ENCODE measurements at regions not wholly inside any gene's neighbourhood (a gene's known extent, or its start where the extent isn't known, plus 50 kb on each side); places are given as distances from the start of the nearest gene placed in this dataset.
A peak's percentile ranks its signal among the peaks of the same experiment; 100 is the strongest.

DNA sequence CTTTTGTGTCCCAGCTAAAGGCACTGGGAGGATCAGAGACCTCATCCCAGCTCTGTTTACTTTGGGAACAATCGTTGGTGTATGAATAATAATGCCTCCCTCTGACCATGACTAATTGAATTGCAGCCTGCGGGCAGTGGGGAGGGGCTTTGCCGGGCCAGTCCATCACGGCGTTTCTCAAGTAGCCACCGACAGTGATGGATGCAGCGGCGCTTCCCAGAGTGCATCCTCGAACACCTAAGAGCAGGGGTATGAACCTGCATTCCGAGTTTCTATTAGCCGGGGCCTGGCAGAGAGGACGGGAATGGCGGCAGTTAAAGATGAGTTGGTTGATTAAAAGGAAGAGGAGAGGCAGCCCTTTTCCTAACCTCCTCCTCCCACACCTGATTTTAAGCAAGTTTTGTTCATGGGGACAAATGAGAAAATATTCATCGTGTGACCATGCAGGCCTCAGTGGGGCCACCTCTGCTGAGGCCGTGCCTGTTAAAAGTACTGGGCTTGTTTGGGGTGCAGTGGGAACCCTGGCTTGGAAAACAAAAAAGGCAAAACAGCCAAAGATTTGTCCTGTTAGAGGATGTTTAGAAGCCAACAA, 154.1 kb downstream of the FOXA2 start:
- H3K27me3 ChIP-seq (ENCODE audit: control insufficient read depth in 2 of 2, insufficient read depth in 2 of 2, low read length in 2 of 2), result no peaks in the 10 kb centered on the region
- DNase-seq (ENCODE audit: extremely low read depth in 1 of 4, low spot score in 3 of 4) (peak; percentile 19 to 44 (median 22)), ATAC-seq (peak; percentile 83), FAIRE-seq (peak; percentile 40)
- no peaks in the 10 kb centered on the region for H4K20me1 ChIP-seq (replicated peaks; ENCODE audit: control insufficient read depth, insufficient read depth, low read length)
- no peaks in the 10 kb centered on the region for H3K9me3 ChIP-seq (replicated peaks; ENCODE audit: control insufficient read depth, insufficient read depth, low read depth, low read length)
- H3K9me1 ChIP-seq (ENCODE audit: control insufficient read depth, insufficient read depth, low read length), result no peaks in the 10 kb centered on the region
- no peaks in the 10 kb centered on the region for H3K79me2 ChIP-seq (ENCODE audit: control insufficient read depth, insufficient read depth, low read length)
- 22% methylated on average over 13 of the region's 15 CpGs for WGBS (ENCODE audit: insufficient coverage, low coverage, missing lambda C conversion rate)
- peak overlapping the region; percentile 21; the same call in 1 of the 2 replicates for H3K4me2 ChIP-seq (ENCODE audit: insufficient read depth, low read length)
- BruUV-seq (replicated peaks), result no TSS peak
- no peak overlapping the region for H3K4me3 ChIP-seq
- POLR2A ChIA-PET, result interaction anchor here (0.6 kb wide), 1 partner anchor 83 kb away, joined by 4 read pairs; no protein-coding TSS in a partner anchor
- no peak overlapping the region for H3K9ac ChIP-seq (ENCODE audit: insufficient read depth in 1 of 2, low read depth in 2 of 2, low read length in 2 of 2)
- H2AFZ ChIP-seq (ENCODE audit: low read depth, low read length), result peak overlapping the region; percentile 80
- intact Hi-C loops (cut with micrococcal nuclease), result no loop called here
- H3K27ac ChIP-seq (ENCODE audit: extremely low read depth, low read depth, low read length), result no peak overlapping the region
- peaks cover 6 to 17% of the 10 kb centered on the region in 2 experiments; a peak in 3 of 5 replicates for H3K4me1 ChIP-seq (replicated peaks in 1 of 2; ENCODE audit: control insufficient read depth in 2 of 2, insufficient read depth in 2 of 2, low read length in 2 of 2)
- CTCF ChIA-PET (ENCODE audit: low intra/inter-chr PET ratio), result no interaction called here
- no peaks in the 10 kb centered on the region for H3K36me3 ChIP-seq (ENCODE audit: control insufficient read depth, insufficient read depth, low read length)
- in situ Hi-C loops (cut with MboI), result no loop called here
- TF ChIP-seq FOXA1 (IDR thresholded peaks at IDR 0.05; ENCODE audit: borderline replicate concordance) (no peak), POLR3A (IDR thresholded peaks at IDR 0.05; ENCODE audit: borderline replicate concordance, extremely low read depth, insufficient read depth, insufficient read length) (no peak), ZKSCAN8 (CRISPR knock-in tag; IDR thresholded peaks at IDR 0.05) (no peak), ZNF212 (CRISPR knock-in tag; IDR thresholded peaks at IDR 0.05) (no peak), MEIS2 (IDR thresholded peaks at IDR 0.05; ENCODE audit: partially characterized antibody) (peak; percentile 80), FOSL1 (tag; conservative IDR thresholded peaks at IDR 0.05) (peak; percentile 61), FOXA3 (CRISPR knock-in tag; conservative IDR thresholded peaks at IDR 0.05 in 1 of 2, IDR thresholded peaks at IDR 0.05 in 1 of 2) (no peak; a peak in 1 of 4 replicates), CTBP1 (IDR thresholded peaks at IDR 0.05; ENCODE audit: borderline replicate concordance) (peak; percentile 28; the same call in 1 of the 2 replicates), MAZ (CRISPR knock-in tag; conservative IDR thresholded peaks at IDR 0.05 in 1 of 2, IDR thresholded peaks at IDR 0.05 in 1 of 2) (no peak), SOX6 (IDR thresholded peaks at IDR 0.05) (0 out of 2 replicates have a peak, but pooled peaks have one; percentile 17), CXXC5 (CRISPR knock-in tag; IDR thresholded peaks at IDR 0.05) (no peak), FOXJ2 (tag; IDR thresholded peaks at IDR 0.05) (no peak)
- TF ChIP-seq, protein P1, sequence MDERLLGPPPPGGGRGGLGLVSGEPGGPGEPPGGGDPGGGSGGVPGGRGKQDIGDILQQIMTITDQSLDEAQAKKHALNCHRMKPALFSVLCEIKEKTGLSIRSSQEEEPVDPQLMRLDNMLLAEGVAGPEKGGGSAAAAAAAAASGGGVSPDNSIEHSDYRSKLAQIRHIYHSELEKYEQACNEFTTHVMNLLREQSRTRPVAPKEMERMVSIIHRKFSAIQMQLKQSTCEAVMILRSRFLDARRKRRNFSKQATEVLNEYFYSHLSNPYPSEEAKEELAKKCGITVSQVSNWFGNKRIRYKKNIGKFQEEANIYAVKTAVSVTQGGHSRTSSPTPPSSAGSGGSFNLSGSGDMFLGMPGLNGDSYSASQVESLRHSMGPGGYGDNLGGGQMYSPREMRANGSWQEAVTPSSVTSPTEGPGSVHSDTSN (CRISPR knock-in tag; IDR thresholded peaks at IDR 0.05; ENCODE audit: low read depth), result 0 out of 2 replicates have a peak, but pooled peaks have one; percentile 17
- TF ChIP-seq, protein P1 (tag; conservative IDR thresholded peaks at IDR 0.05; ENCODE audit: low read depth), result peak; percentile 80
- TF ChIP-seq, protein P2, sequence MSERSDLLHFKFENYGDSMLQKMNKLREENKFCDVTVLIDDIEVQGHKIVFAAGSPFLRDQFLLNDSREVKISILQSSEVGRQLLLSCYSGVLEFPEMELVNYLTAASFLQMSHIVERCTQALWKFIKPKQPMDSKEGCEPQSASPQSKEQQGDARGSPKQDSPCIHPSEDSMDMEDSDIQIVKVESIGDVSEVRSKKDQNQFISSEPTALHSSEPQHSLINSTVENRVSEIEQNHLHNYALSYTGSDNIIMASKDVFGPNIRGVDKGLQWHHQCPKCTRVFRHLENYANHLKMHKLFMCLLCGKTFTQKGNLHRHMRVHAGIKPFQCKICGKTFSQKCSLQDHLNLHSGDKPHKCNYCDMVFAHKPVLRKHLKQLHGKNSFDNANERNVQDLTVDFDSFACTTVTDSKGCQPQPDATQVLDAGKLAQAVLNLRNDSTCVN (CRISPR knock-in tag; IDR thresholded peaks at IDR 0.05), result no peak
- TF ChIP-seq, protein P3, sequence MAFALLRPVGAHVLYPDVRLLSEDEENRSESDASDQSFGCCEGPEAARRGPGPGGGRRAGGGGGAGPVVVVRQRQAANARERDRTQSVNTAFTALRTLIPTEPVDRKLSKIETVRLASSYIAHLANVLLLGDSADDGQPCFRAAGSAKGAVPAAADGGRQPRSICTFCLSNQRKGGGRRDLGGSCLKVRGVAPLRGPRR (CRISPR knock-in tag; IDR thresholded peaks at IDR 0.05), result no peak
- TF ChIP-seq, protein P4, sequence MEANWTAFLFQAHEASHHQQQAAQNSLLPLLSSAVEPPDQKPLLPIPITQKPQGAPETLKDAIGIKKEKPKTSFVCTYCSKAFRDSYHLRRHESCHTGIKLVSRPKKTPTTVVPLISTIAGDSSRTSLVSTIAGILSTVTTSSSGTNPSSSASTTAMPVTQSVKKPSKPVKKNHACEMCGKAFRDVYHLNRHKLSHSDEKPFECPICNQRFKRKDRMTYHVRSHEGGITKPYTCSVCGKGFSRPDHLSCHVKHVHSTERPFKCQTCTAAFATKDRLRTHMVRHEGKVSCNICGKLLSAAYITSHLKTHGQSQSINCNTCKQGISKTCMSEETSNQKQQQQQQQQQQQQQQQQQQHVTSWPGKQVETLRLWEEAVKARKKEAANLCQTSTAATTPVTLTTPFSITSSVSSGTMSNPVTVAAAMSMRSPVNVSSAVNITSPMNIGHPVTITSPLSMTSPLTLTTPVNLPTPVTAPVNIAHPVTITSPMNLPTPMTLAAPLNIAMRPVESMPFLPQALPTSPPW (CRISPR knock-in tag; IDR thresholded peaks at IDR 0.05), result peak; percentile 56; the same call in 1 of the 2 replicates

Data from K562 (cell line).